ENCODE measurements at regions not wholly inside any gene's neighbourhood (a gene's known extent, or its start where the extent isn't known, plus 50 kb on each side); places are given as distances from the start of the nearest gene placed in this dataset.
"Not testable (repeated sequence)": the region's sequence is repeated elsewhere in the genome, so short reads cannot be mapped to it uniquely, and the experiment has no call there.

GRCh38 chr18:60062831-60063230 lies 163.0 kb downstream of the PMAIP1 start:
- not testable (repeated sequence) for DNase-seq (ENCODE audit: low read depth, low spot score)

GRCh38 chr18:60062396-60062795 lies 162.6 kb downstream of the PMAIP1 start:
- no peak for DNase-seq (ENCODE audit: low read depth, low spot score)

DNA sequence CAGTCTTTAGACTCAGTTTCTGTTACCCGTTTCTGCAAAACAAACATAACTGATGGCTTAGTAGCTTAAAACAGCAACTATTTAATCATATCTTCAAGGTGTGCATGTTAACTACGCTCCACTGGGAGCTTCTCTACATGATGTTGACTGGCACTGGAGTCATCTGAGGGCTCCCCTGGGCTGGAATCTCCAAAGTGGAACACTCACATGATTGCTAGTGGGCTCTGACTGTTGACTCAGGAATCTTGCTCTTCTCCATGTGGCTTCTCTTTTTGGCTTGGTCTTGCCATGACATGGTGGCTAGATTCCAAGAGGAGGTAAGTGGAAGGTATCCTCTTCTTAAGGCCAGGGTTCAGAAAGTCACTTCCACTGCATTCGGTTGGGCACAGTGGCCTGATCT lies 160.8 kb downstream of the PMAIP1 start:
- peak; percentile 31 for DNase-seq (ENCODE audit: low read depth, low spot score)

DNA sequence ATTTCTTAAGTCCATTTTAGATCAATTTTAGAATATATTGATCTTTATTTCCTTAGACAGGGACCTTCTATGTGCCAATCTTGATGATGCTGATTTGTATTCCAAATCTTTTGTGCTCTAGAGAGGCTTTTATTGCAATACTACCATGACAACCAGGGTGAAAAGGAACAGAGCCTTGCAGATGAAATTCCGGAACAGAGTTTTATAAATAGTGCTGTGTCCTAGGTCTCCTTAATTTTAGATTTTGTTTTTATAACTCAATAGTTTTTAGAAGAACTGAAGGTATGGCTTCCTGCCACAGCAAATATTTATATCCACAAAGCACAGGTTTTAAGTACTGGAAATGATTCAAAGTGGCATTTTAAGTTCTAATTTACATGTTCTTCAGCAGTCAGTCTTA lies 160.2 kb downstream of the PMAIP1 start:
- DNase-seq (ENCODE audit: low read depth, low spot score): peak; percentile 24

- DNase-seq (ENCODE audit: low read depth, low spot score): no peak
Observed at GRCh38 chr18:60059216-60059615, 159.4 kb downstream of the PMAIP1 start.

GRCh38 chr18:60053747-60054304 lies 154.0 kb downstream of the PMAIP1 start:
- peak; percentile 90 for DNase-seq (ENCODE audit: low read depth, low spot score)

- no peak for DNase-seq (ENCODE audit: low read depth, low spot score)
Observed at GRCh38 chr18:60050821-60051220, 151.0 kb downstream of the PMAIP1 start.

GRCh38 chr18:60049172-60049571 lies 149.4 kb downstream of the PMAIP1 start:
- DNase-seq (ENCODE audit: low read depth, low spot score): no peak

DNA sequence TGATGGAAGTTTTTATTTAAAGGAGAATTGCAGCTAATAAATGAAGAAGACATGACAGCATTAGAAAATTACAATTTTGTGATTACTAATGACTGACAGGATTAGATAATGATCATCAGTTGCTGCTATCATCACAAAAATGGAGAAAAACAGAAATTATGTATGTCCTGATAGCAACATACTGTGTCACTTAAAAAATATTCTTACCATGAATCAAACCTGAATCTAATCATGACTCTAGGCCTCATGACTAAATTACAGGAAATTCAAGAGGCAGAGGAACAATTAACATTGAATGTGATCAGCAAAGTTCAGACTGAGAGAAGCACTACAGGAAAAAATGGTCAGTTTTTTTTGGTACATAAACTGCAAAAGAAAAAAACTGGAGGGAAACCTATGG lies 147.8 kb downstream of the PMAIP1 start:
- no peak for DNase-seq (ENCODE audit: low read depth, low spot score)

DNA sequence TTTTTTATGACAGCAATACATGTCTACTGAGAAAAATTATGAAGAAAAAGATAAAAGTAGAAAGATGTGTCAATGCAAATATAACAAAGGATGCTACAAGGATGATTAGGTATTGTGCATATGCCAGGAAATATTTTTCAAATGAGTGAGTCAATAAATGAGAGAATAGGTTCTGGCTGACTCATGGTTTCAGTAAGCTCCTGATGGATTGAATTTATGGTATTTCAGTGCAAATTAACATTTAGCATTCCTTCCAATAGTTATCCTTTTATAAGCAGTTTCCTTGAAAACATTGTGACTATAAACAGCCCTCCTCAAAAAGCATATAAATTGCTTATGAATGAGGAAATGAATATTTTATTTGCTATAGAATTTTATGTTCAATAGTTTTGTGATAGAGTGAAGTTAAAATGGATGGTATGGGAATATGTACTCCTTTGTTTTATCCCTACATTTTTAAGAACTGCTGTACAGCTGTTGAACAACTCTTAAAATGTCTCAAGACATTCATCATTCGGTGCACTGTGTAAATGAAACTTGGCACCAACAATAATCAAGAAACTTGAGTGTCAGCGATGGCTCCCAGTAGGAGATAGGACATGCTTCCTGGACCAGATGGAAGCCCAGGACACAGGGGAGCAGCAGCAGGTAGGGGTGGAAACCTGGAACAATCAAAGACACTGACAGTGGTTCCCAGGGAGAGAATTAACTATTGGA lies 144.7 kb downstream of the PMAIP1 start:
- DNase-seq (ENCODE audit: low read depth, low spot score): peak; percentile 56

DNA sequence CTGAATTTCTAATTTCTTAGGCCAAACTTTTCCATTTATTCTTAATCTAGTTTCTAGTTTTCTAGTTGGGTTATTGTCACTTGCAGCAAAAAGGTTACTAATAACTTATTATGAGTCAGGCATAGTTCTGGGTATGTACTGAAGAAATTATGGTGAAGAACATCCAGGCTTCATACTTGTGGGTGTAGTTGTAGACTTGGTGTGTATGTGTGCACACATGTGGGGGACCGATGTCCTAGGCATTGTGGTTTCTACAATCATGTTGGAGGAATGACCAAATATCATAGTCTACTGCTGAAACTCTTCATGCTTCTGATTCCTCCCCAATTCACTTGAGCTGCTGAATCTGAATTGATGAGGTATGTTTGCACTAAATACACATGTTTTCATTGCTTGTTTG lies 141.2 kb downstream of the PMAIP1 start:
- DNase-seq (ENCODE audit: low read depth, low spot score): no peak

- no peak for DNase-seq (ENCODE audit: low read depth, low spot score)
Observed at GRCh38 chr18:60038731-60039130, 138.9 kb downstream of the PMAIP1 start.

- DNase-seq (ENCODE audit: low read depth, low spot score): no peak
Observed at GRCh38 chr18:60027397-60027796, 127.6 kb downstream of the PMAIP1 start.

GRCh38 chr18:60024857-60025256 lies 125.1 kb downstream of the PMAIP1 start:
- no peak for DNase-seq (ENCODE audit: low read depth, low spot score)

- no peak for DNase-seq (ENCODE audit: low read depth, low spot score)
Observed at GRCh38 chr18:60024345-60024744, 124.5 kb downstream of the PMAIP1 start.

- no peak for DNase-seq (ENCODE audit: low read depth, low spot score)
Observed at GRCh38 chr18:60022671-60023276, 123.0 kb downstream of the PMAIP1 start.

GRCh38 chr18:60021556-60021955 lies 121.8 kb downstream of the PMAIP1 start:
- DNase-seq (ENCODE audit: low read depth, low spot score): no peak

DNA sequence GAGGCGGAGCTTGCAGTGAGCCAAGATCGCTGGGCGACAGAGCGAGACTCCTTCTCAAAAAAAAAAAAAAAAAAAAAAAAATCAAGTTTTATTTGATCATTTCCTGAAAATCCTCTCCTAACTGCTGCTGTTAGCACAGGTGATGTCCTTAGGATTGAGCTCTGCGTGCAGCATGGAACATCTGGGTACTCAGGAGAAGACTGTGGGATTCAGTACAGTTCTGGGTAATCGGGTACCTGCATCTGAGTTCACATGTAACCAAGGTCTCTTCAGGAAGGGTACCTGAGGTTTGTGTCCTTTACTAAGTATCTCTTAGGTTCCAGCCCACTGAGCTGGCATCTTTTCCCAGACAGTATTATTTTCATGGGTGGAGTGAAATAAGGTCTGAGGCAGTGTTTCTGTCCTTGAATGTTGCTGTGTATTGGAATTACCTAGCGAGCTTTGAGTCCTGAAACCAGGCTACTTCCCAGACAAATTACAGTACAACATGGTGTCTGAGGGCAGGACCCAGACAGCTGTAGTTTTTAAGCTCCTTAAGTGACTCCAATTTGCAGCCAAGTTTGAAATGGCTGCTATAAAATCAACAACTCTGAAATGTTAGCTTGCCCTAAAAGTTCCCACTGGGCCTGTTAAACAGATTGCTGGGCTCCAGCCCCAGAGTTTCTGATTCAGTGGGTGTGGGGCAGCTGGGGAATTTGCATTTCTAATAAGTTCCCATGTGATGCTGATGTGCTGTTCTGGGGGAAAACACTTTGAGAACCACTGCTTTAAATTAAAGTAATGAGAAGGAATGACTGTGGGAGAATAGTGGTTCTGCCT lies 120.5 kb downstream of the PMAIP1 start:
- DNase-seq (ENCODE audit: low read depth, low spot score): peak; percentile 78

DNA sequence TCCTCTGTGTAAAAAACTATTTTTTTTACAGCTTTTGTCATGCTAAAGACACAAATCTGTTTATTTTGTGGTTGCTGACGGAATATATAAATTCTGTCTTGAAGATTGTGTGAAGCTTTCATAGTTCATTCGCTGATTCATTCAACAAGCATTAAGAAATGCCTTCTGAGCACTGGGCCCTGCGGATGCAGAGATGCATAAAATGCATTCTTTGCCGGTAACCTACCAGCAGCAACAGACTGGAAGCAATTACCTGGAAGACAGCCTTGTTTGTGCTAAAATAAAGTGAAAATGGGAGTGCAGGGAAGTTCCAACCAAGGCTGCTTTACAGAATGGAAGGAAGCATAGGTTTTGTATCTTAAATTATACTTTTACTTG lies 119.7 kb downstream of the PMAIP1 start:
- DNase-seq (ENCODE audit: low read depth, low spot score): peak; percentile 88

DNA sequence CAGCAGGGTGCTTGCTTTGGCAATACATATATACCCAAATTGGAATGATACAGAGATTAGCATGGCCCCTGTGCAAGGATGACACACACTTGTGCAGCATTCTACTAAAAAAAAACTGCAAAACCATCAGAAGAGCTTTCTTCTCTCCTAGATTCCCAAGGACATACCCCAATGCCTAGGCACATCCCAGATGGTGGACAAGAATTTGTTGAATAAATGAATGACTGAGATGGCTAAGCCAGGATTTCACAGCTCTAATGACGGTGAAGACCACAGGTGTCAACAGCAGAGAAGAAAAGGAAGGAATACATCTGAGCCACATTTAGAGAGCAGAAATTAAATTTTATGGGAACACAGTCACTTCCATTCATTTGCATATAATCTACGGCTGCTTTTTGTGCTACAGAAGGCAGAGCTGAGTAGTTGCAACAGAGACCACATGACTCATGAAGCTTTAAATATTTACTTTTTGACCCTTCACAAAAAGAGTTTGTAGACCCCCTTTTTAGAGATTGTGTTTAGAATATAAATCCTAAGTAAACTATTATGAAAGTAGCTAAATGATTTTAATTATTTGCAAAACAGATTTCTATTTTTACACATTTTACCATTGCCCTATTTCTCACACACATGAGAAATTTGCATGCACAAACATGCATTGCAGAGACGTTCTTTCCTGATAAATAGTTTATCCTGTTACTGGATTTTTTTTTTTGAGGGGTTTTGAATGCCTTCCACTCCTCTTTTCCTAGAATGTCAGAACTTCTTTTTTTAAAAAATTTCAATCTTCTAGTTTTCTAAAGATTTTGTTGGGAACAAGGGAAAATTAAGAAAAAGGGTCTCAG lies 119.0 kb downstream of the PMAIP1 start:
- DNase-seq (ENCODE audit: low read depth, low spot score): peak; percentile 52

GRCh38 chr18:60018134-60018533 lies 118.3 kb downstream of the PMAIP1 start:
- DNase-seq (ENCODE audit: low read depth, low spot score): not testable (repeated sequence)
